SK-N-SH treated with all-trans-retinoic acid at 6 μM for 48 hours (cell line): ENCODE measurements at regions not wholly inside any gene's neighbourhood (a gene's known extent, or its start where the extent isn't known, plus 50 kb on each side); places are given as distances from the start of the nearest gene placed in this dataset.

Experiments
- CSDC2 ChIP-seq: fragments of 250-450 bp; sonication (Bioruptor Pico); IDR thresholded peaks from 2 replicates; pipeline ENCODE4 v1.5.0; 2020; ENCODE audit warnings: mild to moderate bottlenecking, moderate library complexity
- OSR1 ChIP-seq: fragments of 250-450 bp; sonication (Bioruptor Pico); IDR thresholded peaks from 2 replicates; pipeline ENCODE4 v1.8.0; 2022; ENCODE audit warnings: moderate library complexity, mild to moderate bottlenecking, inconsistent platforms
- RARB ChIP-seq: fragments of 250-450 bp; sonication (Bioruptor Pico); IDR thresholded peaks from 2 replicates; pipeline ENCODE4 v1.8.0; 2021; ENCODE audit warnings: mild to moderate bottlenecking, moderate library complexity
- ZFP30 ChIP-seq: fragments of 450-650 bp; formaldehyde crosslinking; IDR thresholded peaks from 2 replicates; pipeline ENCODE4 v1.5.0; 2022; ENCODE audit warnings: mild to moderate bottlenecking, moderate library complexity

DNA sequence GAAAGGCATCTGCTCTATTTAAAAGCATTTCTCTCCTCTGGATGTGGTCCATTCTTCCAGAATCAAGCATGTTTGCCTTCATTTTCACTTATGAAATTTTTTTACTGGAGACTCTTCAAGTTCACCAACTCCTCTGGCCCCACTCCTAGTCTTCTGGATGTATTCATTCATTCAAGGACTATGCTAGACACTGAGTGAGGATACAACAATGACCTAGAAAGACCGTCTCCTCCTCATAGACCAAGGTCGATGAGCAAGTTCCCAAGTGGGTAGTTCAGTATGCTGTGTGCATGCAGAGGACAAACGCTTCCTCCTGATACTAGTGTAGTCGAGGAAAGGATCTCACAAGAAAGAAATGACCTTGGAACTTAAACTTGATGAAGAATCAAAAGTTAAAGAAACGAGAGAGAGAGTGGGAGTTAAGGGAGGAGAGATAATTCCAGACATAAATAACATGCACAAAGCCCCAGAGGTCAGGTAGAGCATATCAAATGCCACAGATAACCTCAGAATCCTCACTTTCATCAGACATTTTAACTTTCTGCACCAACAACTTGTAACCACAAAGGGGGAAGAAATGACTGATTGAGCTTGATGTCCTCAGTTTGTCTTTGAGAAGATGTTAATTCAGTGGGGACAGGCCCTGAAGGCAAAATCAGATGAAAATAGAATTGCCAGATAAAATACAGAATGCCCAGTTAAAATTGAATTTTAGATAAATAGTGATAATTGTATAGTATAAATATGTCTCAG, 149.4 kb downstream of the IMPG2 start:
- TF ChIP-seq OSR1 (CRISPR knock-in tag) (no peak), ZFP30 (CRISPR knock-in tag) (no peak), RARB (no peak), CSDC2 (CRISPR knock-in tag) (no peak)
